Sigmoid colon (tissue), 6 donors: ENCODE measurements at regions not wholly inside any gene's neighbourhood (a gene's known extent, or its start where the extent isn't known, plus 50 kb on each side); places are given as distances from the start of the nearest gene placed in this dataset.

Experiments
- DNase-seq: peaks from one replicate; pipeline ENCODE4 v3.0.0-alpha.2; 2019
- H3K27ac ChIP-seq, 4 donors: fragments of 200-600 bp; sonication (generic); one replicate each; pipeline ENCODE4 v1.5.1; 2016 to 2019; ENCODE audit warnings: mild to moderate bottlenecking in 1 of 4
- H3K27me3 ChIP-seq, 3 donors: fragments of 200-600 bp; sonication (generic); one replicate each; pipeline ENCODE4 v1.5.1; 2019; ENCODE audit warnings: mild to moderate bottlenecking in 1 of 3
- H3K36me3 ChIP-seq, 4 donors: fragments of 200-600 bp; sonication (generic); one replicate each; pipeline ENCODE4 v1.5.1; 2016 to 2019
- H3K4me1 ChIP-seq, 4 donors: fragments of 200-600 bp; sonication (generic); one replicate each; pipeline ENCODE4 v1.5.1; 2017 to 2019
- H3K4me3 ChIP-seq, 4 donors: fragments of 200-600 bp; sonication (generic); one replicate each; pipeline ENCODE4 v1.5.1; 2017 to 2019; ENCODE audit warnings: mild to moderate bottlenecking in 2 of 4, moderate library complexity in 1 of 4
- H3K9me3 ChIP-seq, 4 donors: fragments of 200-600 bp in 3 of 4; sonication (generic) in 3 of 4; one replicate each; pipeline versions ENCODE4 v1.5.1 to v1.6.1; 2013 to 2019
- EP300 ChIP-seq, 4 donors: sonication (generic); formaldehyde crosslinking; IDR thresholded peaks; one replicate each; pipeline ENCODE4 v1.6.1; 2017; ENCODE audit warnings: antibody characterized with exemption in 4 of 4
- POLR2A ChIP-seq, 2 donors: fragments of 450-650 bp; IDR thresholded peaks; one replicate each; pipeline ENCODE4 v1.6.1; 2016; ENCODE audit warnings: antibody characterized with exemption in 2 of 2, mild to moderate bottlenecking in 2 of 2, moderate library complexity in 2 of 2
- POLR2AphosphoS5 ChIP-seq, 4 donors: sonication (generic); formaldehyde crosslinking; IDR thresholded peaks; one replicate each; pipeline ENCODE4 v1.6.1; 2017; ENCODE audit warnings: antibody characterized with exemption in 4 of 4
- WGBS, 2 donors: extraction: QIAGEN DNeasy Blood & Tissue Kit; methylation state at CpG; one replicate each; pipeline ENCODE4 v1.1.7; 2013; 5-methylcytosine and 5-hydroxymethylcytosine counted together
- intact Hi-C: fragments of 100-400 bp; cut with DNase I; formaldehyde crosslinking; loops from one replicate; pipeline ENCODE4 v1.15.1; 2023
- TF ChIP-seq, protein P1 (sequence below), 4 experiments: fragments of 450-650 bp in 3 of 4; fragments of 200-600 bp in 1 of 4; IDR thresholded peaks; one replicate each; pipeline ENCODE4 v1.5.1; 2016 to 2019; ENCODE audit warnings: antibody characterized with exemption in 4 of 4, mild to moderate bottlenecking in 3 of 4, moderate library complexity in 2 of 4
- donor health status: healthy with polysubstance abuse.
- donor health status: healthy.

DNA sequence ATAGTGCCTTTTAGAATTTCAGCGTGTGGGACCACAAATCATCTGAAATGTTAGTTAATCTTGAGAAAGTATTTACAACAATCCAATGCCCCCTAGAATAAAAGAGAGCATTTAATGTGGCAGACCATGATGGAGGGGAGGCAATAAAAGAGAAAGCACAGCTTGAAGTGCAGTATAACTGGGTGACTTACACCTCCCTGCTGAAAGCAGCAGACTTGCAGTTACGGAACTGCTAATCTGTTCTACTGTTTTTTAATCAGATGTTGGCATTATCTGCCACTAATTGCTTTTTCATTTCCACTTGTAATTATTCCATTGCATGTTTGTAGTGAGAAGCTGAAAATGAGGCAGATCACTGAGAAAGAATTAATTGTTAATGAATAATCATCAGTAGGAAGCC is 130.5 kb upstream of the ITGA4 start:
- Histone ChIP-seq H3K36me3 (no peaks in the 10 kb centered on the region), H3K27ac (no peak overlapping the region), H3K4me1 (no peaks in the 10 kb centered on the region), H3K27me3 (no peaks in the 10 kb centered on the region), H3K9me3 (no peaks in the 10 kb centered on the region), H3K4me3 (no peak overlapping the region)
- TF ChIP-seq POLR2A (IDR thresholded peaks at IDR 0.05) (no peak), POLR2AphosphoS5 (IDR thresholded peaks at IDR 0.05) (no peak), EP300 (IDR thresholded peaks at IDR 0.05) (no peak)
- TF ChIP-seq, protein P1, sequence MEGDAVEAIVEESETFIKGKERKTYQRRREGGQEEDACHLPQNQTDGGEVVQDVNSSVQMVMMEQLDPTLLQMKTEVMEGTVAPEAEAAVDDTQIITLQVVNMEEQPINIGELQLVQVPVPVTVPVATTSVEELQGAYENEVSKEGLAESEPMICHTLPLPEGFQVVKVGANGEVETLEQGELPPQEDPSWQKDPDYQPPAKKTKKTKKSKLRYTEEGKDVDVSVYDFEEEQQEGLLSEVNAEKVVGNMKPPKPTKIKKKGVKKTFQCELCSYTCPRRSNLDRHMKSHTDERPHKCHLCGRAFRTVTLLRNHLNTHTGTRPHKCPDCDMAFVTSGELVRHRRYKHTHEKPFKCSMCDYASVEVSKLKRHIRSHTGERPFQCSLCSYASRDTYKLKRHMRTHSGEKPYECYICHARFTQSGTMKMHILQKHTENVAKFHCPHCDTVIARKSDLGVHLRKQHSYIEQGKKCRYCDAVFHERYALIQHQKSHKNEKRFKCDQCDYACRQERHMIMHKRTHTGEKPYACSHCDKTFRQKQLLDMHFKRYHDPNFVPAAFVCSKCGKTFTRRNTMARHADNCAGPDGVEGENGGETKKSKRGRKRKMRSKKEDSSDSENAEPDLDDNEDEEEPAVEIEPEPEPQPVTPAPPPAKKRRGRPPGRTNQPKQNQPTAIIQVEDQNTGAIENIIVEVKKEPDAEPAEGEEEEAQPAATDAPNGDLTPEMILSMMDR (IDR thresholded peaks at IDR 0.05) = no peak
- 81 to 91% methylated on average over 2 of the region's 2 CpGs for WGBS, 2 donors
- intact Hi-C loops = no loop called here
- DNase-seq = no peak

DNA sequence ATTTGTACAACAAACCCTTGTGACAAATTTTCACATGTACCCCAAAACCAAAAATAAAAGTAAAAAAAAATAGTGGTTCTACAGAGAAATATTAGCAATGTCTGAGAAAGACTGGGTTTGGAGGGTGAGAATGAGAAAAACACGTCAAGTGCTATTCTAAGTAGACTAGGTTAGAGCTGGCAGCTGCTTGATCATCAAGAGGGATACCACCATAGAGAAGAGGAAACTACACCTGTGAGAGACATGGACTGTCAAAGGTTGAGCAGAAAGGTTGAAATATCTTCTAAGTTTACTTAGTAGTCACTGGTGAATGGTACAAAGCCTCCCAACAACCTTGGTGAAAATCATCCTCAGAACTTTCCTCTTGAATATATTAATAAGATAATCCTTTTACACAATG is 126.9 kb upstream of the ITGA4 start:
- TF ChIP-seq EP300 (IDR thresholded peaks at IDR 0.05) = no peak
- no peak for TF ChIP-seq POLR2AphosphoS5 (IDR thresholded peaks at IDR 0.05)
- TF ChIP-seq POLR2A (IDR thresholded peaks at IDR 0.05) = no peak
- TF ChIP-seq, protein P1 (IDR thresholded peaks at IDR 0.05) = no peak
- DNase-seq = no peak
- no peaks in the 10 kb centered on the region for H3K36me3 ChIP-seq
- H3K27ac ChIP-seq = no peak overlapping the region
- H3K27me3 ChIP-seq = no peaks in the 10 kb centered on the region
- H3K4me1 ChIP-seq = no peaks in the 10 kb centered on the region
- WGBS, 2 donors = 87 to 91% methylated on average over 1 of the region's 1 CpG
- no peak overlapping the region for H3K4me3 ChIP-seq
- intact Hi-C loops = no loop called here
- no peaks in the 10 kb centered on the region for H3K9me3 ChIP-seq

DNA sequence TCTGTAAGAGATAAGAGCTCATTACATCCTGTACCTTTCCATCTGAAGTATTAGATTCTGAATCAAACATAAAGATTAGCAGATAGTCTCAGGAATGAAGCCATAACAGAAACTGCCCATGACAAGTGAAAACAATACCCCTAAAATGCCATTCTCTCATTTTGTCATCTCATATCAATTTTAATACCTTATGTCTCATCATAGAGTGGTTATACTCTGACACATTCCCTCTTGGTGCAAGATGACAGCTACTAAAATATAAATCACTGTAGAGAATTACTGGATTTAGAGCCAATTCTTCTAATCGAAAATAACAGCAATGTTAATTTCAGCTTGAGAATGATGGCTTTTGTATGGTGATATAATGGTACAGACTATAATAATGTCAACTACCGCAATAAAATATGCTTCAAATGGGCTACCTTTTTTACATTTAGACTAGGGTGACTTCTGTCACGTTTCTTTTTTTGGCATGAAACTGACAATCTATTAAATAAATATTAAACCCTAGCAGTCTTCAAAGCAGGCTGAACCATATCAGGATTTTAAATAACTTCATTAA is 125.1 kb upstream of the ITGA4 start:
- TF ChIP-seq POLR2A (IDR thresholded peaks at IDR 0.05) = no peak
- TF ChIP-seq POLR2AphosphoS5 (IDR thresholded peaks at IDR 0.05) = no peak
- TF ChIP-seq, protein P1 (IDR thresholded peaks at IDR 0.05) = no peak
- no peak for TF ChIP-seq EP300 (IDR thresholded peaks at IDR 0.05)
- WGBS, 2 donors = 68 to 83% methylated on average over 3 of the region's 3 CpGs
- intact Hi-C loops = no loop called here
- H3K9me3 ChIP-seq = no peaks in the 10 kb centered on the region
- no peaks in the 10 kb centered on the region for H3K36me3 ChIP-seq
- no peak overlapping the region for H3K27ac ChIP-seq
- no peak for DNase-seq
- no peak overlapping the region for H3K4me3 ChIP-seq
- H3K27me3 ChIP-seq = no peaks in the 10 kb centered on the region
- no peaks in the 10 kb centered on the region for H3K4me1 ChIP-seq

DNA sequence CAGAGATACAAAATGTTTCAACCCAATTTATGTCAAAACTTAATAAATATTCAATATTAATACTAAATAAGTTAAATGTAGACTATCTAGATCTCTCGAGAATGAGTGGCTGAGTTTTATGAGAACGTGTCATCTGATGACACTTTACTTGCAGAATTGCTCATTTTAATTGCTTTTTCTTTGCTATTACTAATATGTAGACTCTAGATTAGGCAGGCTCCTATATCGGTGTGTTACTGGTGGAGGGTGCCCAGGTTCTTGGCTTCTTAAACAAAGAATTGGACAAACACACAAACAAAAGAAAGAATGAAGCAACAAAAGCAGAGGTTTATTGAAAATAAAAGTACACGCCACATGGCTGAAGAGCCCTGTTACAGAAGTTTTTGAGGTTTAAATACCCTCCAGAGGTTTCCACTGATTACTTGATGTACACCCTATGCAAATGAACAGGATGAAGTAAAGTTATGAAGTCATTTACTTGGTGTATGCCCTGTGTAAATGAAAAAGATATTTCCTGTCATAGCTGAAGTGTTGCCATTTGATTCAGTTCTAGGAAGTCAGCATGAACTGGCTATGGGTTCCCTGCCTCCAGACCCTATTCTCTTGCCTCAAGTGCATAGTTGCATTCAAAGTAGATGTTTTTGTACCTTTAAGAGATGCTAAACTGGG is 122.9 kb upstream of the ITGA4 start:
- 84 to 87% methylated on average over 4 of the region's 4 CpGs for WGBS, 2 donors
- Histone ChIP-seq H3K4me1 (no peaks in the 10 kb centered on the region), H3K9me3 (no peaks in the 10 kb centered on the region), H3K36me3 (no peaks in the 10 kb centered on the region), H3K27me3 (no peaks in the 10 kb centered on the region), H3K4me3 (no peak overlapping the region), H3K27ac (no peak overlapping the region)
- intact Hi-C loops = no loop called here
- no peak for DNase-seq
- TF ChIP-seq POLR2A (IDR thresholded peaks at IDR 0.05) (no peak), POLR2AphosphoS5 (IDR thresholded peaks at IDR 0.05) (no peak), EP300 (IDR thresholded peaks at IDR 0.05) (no peak)
- TF ChIP-seq, protein P1 (IDR thresholded peaks at IDR 0.05) = no peak

DNA sequence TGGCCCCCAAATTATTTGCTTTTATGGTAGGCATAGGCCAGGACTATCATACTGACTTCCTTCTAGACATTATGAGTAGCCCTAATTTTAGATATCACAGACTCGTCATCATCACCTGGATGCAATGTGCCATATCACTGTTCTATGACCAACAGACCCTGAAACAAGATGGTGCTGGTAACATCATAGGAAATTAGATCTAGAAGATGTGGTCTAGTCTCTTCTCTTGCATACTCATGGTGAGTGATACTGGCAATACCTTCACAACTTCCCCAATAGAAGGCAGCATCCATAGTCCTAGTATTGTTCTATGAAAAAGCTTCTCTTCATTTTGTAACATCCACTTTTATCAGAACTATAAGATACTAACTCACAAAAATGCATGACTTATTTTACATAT is 116.3 kb upstream of the ITGA4 start:
- Histone ChIP-seq H3K4me1 (no peaks in the 10 kb centered on the region), H3K27ac (no peak overlapping the region), H3K9me3 (no peaks in the 10 kb centered on the region), H3K27me3 (no peaks in the 10 kb centered on the region), H3K4me3 (no peak overlapping the region), H3K36me3 (no peaks in the 10 kb centered on the region)
- intact Hi-C loops = no loop called here
- DNase-seq = no peak
- WGBS, 2 donors = 84 to 92% methylated on average over 1 of the region's 1 CpG
- TF ChIP-seq POLR2A (IDR thresholded peaks at IDR 0.05) (no peak), EP300 (IDR thresholded peaks at IDR 0.05) (no peak), POLR2AphosphoS5 (IDR thresholded peaks at IDR 0.05) (no peak)
- TF ChIP-seq, protein P1 (IDR thresholded peaks at IDR 0.05) = no peak
